ENCODE measurements at regions not wholly inside any gene's neighbourhood (a gene's known extent, or its start where the extent isn't known, plus 50 kb on each side); places are given as distances from the start of the nearest gene placed in this dataset.

GRCh38 chr9:109604781-109605180 lies 106.7 kb upstream of the PTPN3 start:
- 79 to 91% (median 87%) methylated on average over 1 of the region's 1 CpG for WGBS, 4 donors
- Histone ChIP-seq H3K27me3 (no peaks in the 10 kb centered on the region), H3K27ac (no peak overlapping the region), H3K4me3 (no peak overlapping the region), H3K9me3 (replicated peaks in 1 of 3) (no peaks in the 10 kb centered on the region), H3K4me1 (replicated peaks in 1 of 2) (no peaks in the 10 kb centered on the region), H3K36me3 (replicated peaks in 1 of 2) (no peaks in the 10 kb centered on the region)
- intact Hi-C loops (cut with DNase I) = no loop called here
- DNase-seq = no peak
- TF ChIP-seq POLR2A (IDR thresholded peaks at IDR 0.05) = no peak
- no peak for TF ChIP-seq CTCF (IDR thresholded peaks at IDR 0.05)

GRCh38 chr9:109609060-109609459 lies 111.0 kb upstream of the PTPN3 start:
- Histone ChIP-seq H3K27ac (no peak overlapping the region), H3K27me3 (no peaks in the 10 kb centered on the region), H3K4me1 (replicated peaks in 1 of 2) (no peaks in the 10 kb centered on the region), H3K4me3 (no peak overlapping the region), H3K36me3 (replicated peaks in 1 of 2) (no peaks in the 10 kb centered on the region), H3K9me3 (replicated peaks in 1 of 3) (no peaks in the 10 kb centered on the region)
- DNase-seq = no peak
- intact Hi-C loops (cut with DNase I) = no loop called here
- 78 to 100% (median 93%) methylated on average over 1 of the region's 1 CpG for WGBS, 4 donors
- TF ChIP-seq CTCF (IDR thresholded peaks at IDR 0.05) = no peak
- TF ChIP-seq POLR2A (IDR thresholded peaks at IDR 0.05) = no peak

- no peak overlapping the region for H3K4me3 ChIP-seq
- DNase-seq = no peak
- no peaks in the 10 kb centered on the region for H3K27me3 ChIP-seq
- TF ChIP-seq POLR2A (IDR thresholded peaks at IDR 0.05) (no peak), CTCF (IDR thresholded peaks at IDR 0.05) (no peak)
- H3K9me3 ChIP-seq (replicated peaks in 1 of 3) = no peaks in the 10 kb centered on the region
- H3K4me1 ChIP-seq (replicated peaks in 1 of 2) = no peaks in the 10 kb centered on the region
- H3K36me3 ChIP-seq (replicated peaks in 1 of 2) = no peaks in the 10 kb centered on the region
- 78 to 91% (median 85%) methylated on average over 1 of the region's 1 CpG for WGBS, 4 donors
- H3K27ac ChIP-seq = no peak overlapping the region
- intact Hi-C loops (cut with DNase I) = no loop called here
Measured at GRCh38 chr9:109616571-109617120, 118.5 kb upstream of the PTPN3 start.

- Histone ChIP-seq H3K27ac (no peak overlapping the region), H3K4me1 (replicated peaks in 1 of 2) (no peaks in the 10 kb centered on the region), H3K4me3 (no peak overlapping the region), H3K27me3 (no peaks in the 10 kb centered on the region), H3K36me3 (replicated peaks in 1 of 2) (no peaks in the 10 kb centered on the region), H3K9me3 (replicated peaks in 1 of 3) (no peaks in the 10 kb centered on the region)
- WGBS, 4 donors = 50 to 72% (median 63%) methylated on average over 3 of the region's 3 CpGs
- TF ChIP-seq POLR2A (IDR thresholded peaks at IDR 0.05) (no peak), CTCF (IDR thresholded peaks at IDR 0.05) (no peak)
- DNase-seq = no peak
- intact Hi-C loops (cut with DNase I) = no loop called here
Measured at GRCh38 chr9:109619310-109619709, 121.2 kb upstream of the PTPN3 start.
